KMS-11 (cell line): ENCODE measurements at regions not wholly inside any gene's neighbourhood (a gene's known extent, or its start where the extent isn't known, plus 50 kb on each side); places are given as distances from the start of the nearest gene placed in this dataset.

Experiments used
- H2AFZ ChIP-seq: fragments of 200-600 bp; sonication (generic); 2 replicates; pipeline ENCODE4 v1.6.1; 2016; ENCODE audit warnings: antibody characterized with exemption, mixed run types, low read depth
- H3K27ac ChIP-seq: fragments of 200-600 bp; sonication (generic); 2 replicates; pipeline ENCODE4 v1.6.1; 2016; ENCODE audit warnings: mild to moderate bottlenecking, mixed run types
- H3K27me3 ChIP-seq: fragments of 200-600 bp; sonication (generic); 2 replicates; pipeline ENCODE4 v1.6.1; 2017; ENCODE audit warnings: mild to moderate bottlenecking, low read depth, mixed run types, moderate library complexity; ENCODE audit not compliant: insufficient read depth
- H3K36me3 ChIP-seq: fragments of 200-600 bp; sonication (generic); 2 replicates; pipeline ENCODE4 v1.6.1; 2017; ENCODE audit warnings: mild to moderate bottlenecking, mixed run types; ENCODE audit not compliant: insufficient read depth
- H3K4me1 ChIP-seq: fragments of 200-600 bp; sonication (generic); 2 replicates; pipeline ENCODE4 v1.6.1; 2016; ENCODE audit warnings: mild to moderate bottlenecking, low read depth, mixed run types; ENCODE audit not compliant: poor library complexity, severe bottlenecking
- H3K4me2 ChIP-seq: fragments of 200-600 bp; sonication (generic); 2 replicates; pipeline ENCODE4 v1.7.0; 2016; ENCODE audit warnings: mild to moderate bottlenecking, mixed run types
- H3K4me3 ChIP-seq: fragments of 200-600 bp; sonication (generic); IDR thresholded peaks from 2 replicates; pipeline ENCODE4 v1.6.1; 2017; ENCODE audit warnings: low read depth, low read length, mixed read lengths; ENCODE audit not compliant: insufficient read depth
- H3K79me2 ChIP-seq: fragments of 200-600 bp; sonication (generic); 2 replicates; pipeline ENCODE4 v1.6.1; 2016; ENCODE audit warnings: low read depth, mixed run types; ENCODE audit not compliant: insufficient read depth
- H3K9ac ChIP-seq: fragments of 200-600 bp; sonication (generic); 2 replicates; pipeline ENCODE4 v1.6.1; 2016; ENCODE audit warnings: mild to moderate bottlenecking, mixed run types
- H4K20me1 ChIP-seq: fragments of 200-600 bp; sonication (generic); 2 replicates; pipeline ENCODE4 v1.6.1; 2016; ENCODE audit warnings: mild to moderate bottlenecking, mixed run types; ENCODE audit not compliant: insufficient read depth
- TF ChIP-seq, protein P1 (sequence below): fragments of 200-600 bp; sonication (generic); conservative IDR thresholded peaks from 2 replicates; pipeline ENCODE4 v1.6.1; 2017; ENCODE audit warnings: low read depth, mild to moderate bottlenecking, antibody characterized with exemption, low read length, moderate library complexity, mixed read lengths

DNA sequence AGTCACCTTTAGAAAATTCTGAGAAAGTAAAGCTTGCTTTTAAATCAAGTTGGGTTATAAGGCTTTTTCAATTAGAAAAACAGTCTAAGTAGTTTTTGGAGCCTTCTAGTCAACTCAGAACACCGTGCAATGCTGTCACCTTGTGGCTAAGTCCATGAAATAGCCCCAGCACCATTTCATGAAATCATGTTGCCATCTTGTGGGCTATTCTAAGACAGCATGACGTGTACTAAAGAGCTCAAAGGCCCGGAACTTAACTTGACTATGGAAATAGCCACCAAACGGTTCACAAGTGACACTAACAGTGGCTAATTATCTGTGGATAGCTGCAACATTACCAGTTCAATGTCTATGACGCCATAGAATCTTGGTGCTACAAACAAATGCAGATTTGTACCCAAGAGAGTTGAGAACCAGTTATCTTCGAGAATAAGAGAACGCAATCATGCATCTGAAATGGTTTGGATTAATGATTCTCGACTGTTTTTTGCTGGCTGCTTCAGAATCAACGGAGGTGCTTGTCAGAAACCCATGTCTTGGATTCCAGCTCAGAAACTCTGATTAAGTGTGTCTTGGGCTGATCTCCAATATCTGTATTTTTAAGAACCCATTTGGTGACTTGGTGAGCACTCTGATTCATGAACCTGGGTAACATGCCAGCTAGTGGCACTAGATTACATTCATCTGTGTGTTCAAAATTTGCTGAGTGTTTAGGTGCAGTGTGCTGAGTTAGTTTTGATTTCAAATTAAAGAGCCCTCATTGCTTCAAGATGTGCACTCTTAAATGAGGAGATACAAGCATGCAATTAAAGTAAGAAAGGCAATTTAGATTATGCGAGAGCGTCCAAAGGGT lies 111.2 kb upstream of the MCTP2 start:
- Histone ChIP-seq H2AFZ (peak overlapping the region; percentile 15; the same call in 1 of the 2 replicates), H3K4me2 (no peak overlapping the region), H3K27me3 (no peaks in the 10 kb centered on the region), H3K36me3 (no peaks in the 10 kb centered on the region), H3K4me3 (no peak overlapping the region), H4K20me1 (no peaks in the 10 kb centered on the region), H3K79me2 (no peaks in the 10 kb centered on the region), H3K9ac (no peak overlapping the region), H3K27ac (no peak overlapping the region), H3K4me1 (no peaks in the 10 kb centered on the region)
- TF ChIP-seq, protein P1, sequence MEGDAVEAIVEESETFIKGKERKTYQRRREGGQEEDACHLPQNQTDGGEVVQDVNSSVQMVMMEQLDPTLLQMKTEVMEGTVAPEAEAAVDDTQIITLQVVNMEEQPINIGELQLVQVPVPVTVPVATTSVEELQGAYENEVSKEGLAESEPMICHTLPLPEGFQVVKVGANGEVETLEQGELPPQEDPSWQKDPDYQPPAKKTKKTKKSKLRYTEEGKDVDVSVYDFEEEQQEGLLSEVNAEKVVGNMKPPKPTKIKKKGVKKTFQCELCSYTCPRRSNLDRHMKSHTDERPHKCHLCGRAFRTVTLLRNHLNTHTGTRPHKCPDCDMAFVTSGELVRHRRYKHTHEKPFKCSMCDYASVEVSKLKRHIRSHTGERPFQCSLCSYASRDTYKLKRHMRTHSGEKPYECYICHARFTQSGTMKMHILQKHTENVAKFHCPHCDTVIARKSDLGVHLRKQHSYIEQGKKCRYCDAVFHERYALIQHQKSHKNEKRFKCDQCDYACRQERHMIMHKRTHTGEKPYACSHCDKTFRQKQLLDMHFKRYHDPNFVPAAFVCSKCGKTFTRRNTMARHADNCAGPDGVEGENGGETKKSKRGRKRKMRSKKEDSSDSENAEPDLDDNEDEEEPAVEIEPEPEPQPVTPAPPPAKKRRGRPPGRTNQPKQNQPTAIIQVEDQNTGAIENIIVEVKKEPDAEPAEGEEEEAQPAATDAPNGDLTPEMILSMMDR = peak; percentile 90

GRCh38 chr15:94119298-94119811 lies 112.0 kb upstream of the MCTP2 start:
- Histone ChIP-seq H3K27me3 (no peaks in the 10 kb centered on the region), H3K27ac (no peak overlapping the region), H3K9ac (no peak overlapping the region)

DNA sequence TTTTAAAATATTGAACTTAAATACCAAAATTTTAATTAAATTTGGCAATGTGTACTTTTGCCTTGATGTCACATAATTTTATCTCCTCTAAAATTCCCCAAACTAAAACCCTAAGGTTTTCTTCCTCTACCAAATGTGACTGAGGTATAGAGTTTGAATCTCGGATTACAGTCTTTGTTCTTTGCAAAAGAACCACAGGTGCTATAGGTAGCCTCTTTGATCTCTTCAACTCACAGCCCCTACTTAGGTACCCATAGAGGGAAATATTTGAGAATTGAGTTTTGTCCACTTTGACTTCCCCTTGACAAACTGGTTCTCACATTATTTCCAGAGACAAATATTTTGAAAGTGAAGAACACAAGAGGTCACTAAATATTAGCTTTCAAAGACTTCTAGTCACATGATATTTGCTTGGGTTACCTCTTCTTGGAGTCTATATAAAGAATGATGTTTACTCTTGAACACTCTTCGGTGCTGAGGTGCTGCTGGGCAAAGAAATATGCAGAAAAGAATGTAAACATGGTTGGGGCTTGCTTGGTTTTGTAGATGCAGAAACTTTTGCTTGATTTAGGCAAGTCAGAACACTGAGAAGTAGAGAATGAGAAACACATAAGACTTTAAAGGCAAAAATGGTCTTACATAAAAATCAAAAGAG lies 120.8 kb upstream of the MCTP2 start:
- Histone ChIP-seq H3K4me3 (no peak overlapping the region), H4K20me1 (no peaks in the 10 kb centered on the region), H3K27me3 (peaks cover 12% of the 10 kb centered on the region; the same call in 1 of the 2 replicates), H3K36me3 (no peaks in the 10 kb centered on the region), H3K79me2 (no peaks in the 10 kb centered on the region), H3K4me2 (no peak overlapping the region), H3K27ac (no peak overlapping the region), H3K9ac (no peak overlapping the region), H2AFZ (no peak overlapping the region), H3K4me1 (peaks cover 19% of the 10 kb centered on the region)
- TF ChIP-seq, protein P1 = no peak

More at GRCh38 chr15:94119298-94119811, 112.0 kb upstream of the MCTP2 start:
- Histone ChIP-seq H3K36me3 (no peaks in the 10 kb centered on the region), H3K4me3 (no peak overlapping the region), H3K4me2 (no peak overlapping the region), H4K20me1 (no peaks in the 10 kb centered on the region), H3K79me2 (no peaks in the 10 kb centered on the region), H3K4me1 (no peaks in the 10 kb centered on the region), H2AFZ (no peak overlapping the region)
- TF ChIP-seq, protein P1 = no peak

- H3K27me3 ChIP-seq = peaks cover 12% of the 10 kb centered on the region; the same call in 1 of the 2 replicates
These were observed 123.7 kb upstream of the MCTP2 start for GRCh38 chr15:94107652-94108051.

More at GRCh38 chr15:94107652-94108051, 123.7 kb upstream of the MCTP2 start:
- H2AFZ ChIP-seq = no peak overlapping the region
- H4K20me1 ChIP-seq = no peaks in the 10 kb centered on the region
- H3K9ac ChIP-seq = no peak overlapping the region
- H3K27ac ChIP-seq = no peak overlapping the region
- H3K36me3 ChIP-seq = no peaks in the 10 kb centered on the region
- H3K4me3 ChIP-seq = no peak overlapping the region
- peaks cover 19% of the 10 kb centered on the region for H3K4me1 ChIP-seq
- peak overlapping the region; percentile 7; the same call in 1 of the 2 replicates for H3K4me2 ChIP-seq
- H3K79me2 ChIP-seq = no peaks in the 10 kb centered on the region
- TF ChIP-seq, protein P1 = no peak
